DND-41 (cell line): ENCODE measurements at regions not wholly inside any gene's neighbourhood (a gene's known extent, or its start where the extent isn't known, plus 50 kb on each side); places are given as distances from the start of the nearest gene placed in this dataset.

ENCODE experiments used
- ATAC-seq: fragments of 200-7000 bp; cut with Tn5 transposase; 3 replicates; pipeline ENCODE4 v1.9.1; 2021; ENCODE audit warnings: low read depth; ENCODE audit not compliant: insufficient read depth
- DNase-seq: peaks from one replicate; pipeline ENCODE4 v3.0.0-alpha.2; 2020
- H2AFZ ChIP-seq: 2 replicates; pipeline ENCODE4 v1.6.0; 2012; ENCODE audit warnings: low read depth, low read length
- H3K27ac ChIP-seq: 2 replicates; pipeline ENCODE4 v1.5.1; 2012; ENCODE audit warnings: low read length, inconsistent platforms
- H3K27me3 ChIP-seq: fragments of 200-600 bp; sonication (generic); 2 replicates; pipeline ENCODE4 v1.6.0; 2012; ENCODE audit warnings: low read length, mild to moderate bottlenecking, inconsistent platforms; ENCODE audit not compliant: insufficient read depth, poor library complexity
- H3K36me3 ChIP-seq: 2 replicates; pipeline ENCODE4 v1.5.1; 2012; ENCODE audit warnings: low read length, inconsistent platforms; ENCODE audit not compliant: insufficient read depth
- H3K4me1 ChIP-seq: 2 replicates; pipeline ENCODE4 v1.5.1; 2012; ENCODE audit warnings: mild to moderate bottlenecking, low read length; ENCODE audit not compliant: insufficient read depth
- H3K4me2 ChIP-seq: 2 replicates; pipeline ENCODE4 v1.6.0; 2012; ENCODE audit warnings: mild to moderate bottlenecking, moderate library complexity, low read length, inconsistent platforms; ENCODE audit not compliant: insufficient read depth
- H3K4me3 ChIP-seq, 2 experiments: fragments of 200-600 bp in 1 of 2; shearing (Covaris generic) in 1 of 2; 2 replicates each; pipeline ENCODE4 v1.5.1; 2012 to 2016; ENCODE audit warnings: inconsistent platforms in 2 of 2, low read length in 2 of 2, mild to moderate bottlenecking in 2 of 2, low read depth in 1 of 2, moderate library complexity in 1 of 2
- H3K79me2 ChIP-seq: 2 replicates; pipeline ENCODE4 v1.6.0; 2012; ENCODE audit warnings: low read length, inconsistent platforms; ENCODE audit not compliant: insufficient read depth
- H3K9ac ChIP-seq: 2 replicates; pipeline ENCODE4 v1.6.0; 2012; ENCODE audit warnings: low read depth, mild to moderate bottlenecking, inconsistent platforms, low read length, moderate library complexity
- H3K9me3 ChIP-seq: 2 replicates; pipeline ENCODE4 v1.5.1; 2012; ENCODE audit warnings: low read length, moderate library complexity, mild to moderate bottlenecking, inconsistent platforms; ENCODE audit not compliant: insufficient read depth, severe bottlenecking
- H4K20me1 ChIP-seq: 2 replicates; pipeline ENCODE4 v1.6.0; 2012; ENCODE audit warnings: low read length; ENCODE audit not compliant: insufficient read depth
- CTCF ChIP-seq: IDR thresholded peaks from 2 replicates; pipeline ENCODE4 v1.5.1; 2012; ENCODE audit warnings: borderline replicate concordance, low read length, moderate library complexity, mild to moderate bottlenecking; ENCODE audit not compliant: poor library complexity, severe bottlenecking; ENCODE audit errors: extremely low read depth
- EZH2 ChIP-seq: IDR thresholded peaks from 3 replicates; pipeline ENCODE4 v1.6.1; 2012; ENCODE audit warnings: borderline replicate concordance, low read depth, mild to moderate bottlenecking, moderate library complexity, low read length, inconsistent platforms; ENCODE audit not compliant: severe bottlenecking

GRCh38 chr1:219049501-219049900, 124.2 kb upstream of the LYPLAL1 start:
- Histone ChIP-seq H3K79me2 (no peaks in the 10 kb centered on the region), H3K9me3 (no peaks in the 10 kb centered on the region), H3K4me2 (no peak overlapping the region), H3K4me3 (no peak overlapping the region), H4K20me1 (no peaks in the 10 kb centered on the region), H3K27ac (no peak overlapping the region), H3K4me1 (no peaks in the 10 kb centered on the region), H3K36me3 (no peaks in the 10 kb centered on the region), H3K27me3 (no peaks in the 10 kb centered on the region), H2AFZ (no peak overlapping the region), H3K9ac (no peak overlapping the region)
- TF ChIP-seq EZH2 (no peak), CTCF (no peak)
- ATAC-seq (no peak), DNase-seq (no peak)

DNA sequence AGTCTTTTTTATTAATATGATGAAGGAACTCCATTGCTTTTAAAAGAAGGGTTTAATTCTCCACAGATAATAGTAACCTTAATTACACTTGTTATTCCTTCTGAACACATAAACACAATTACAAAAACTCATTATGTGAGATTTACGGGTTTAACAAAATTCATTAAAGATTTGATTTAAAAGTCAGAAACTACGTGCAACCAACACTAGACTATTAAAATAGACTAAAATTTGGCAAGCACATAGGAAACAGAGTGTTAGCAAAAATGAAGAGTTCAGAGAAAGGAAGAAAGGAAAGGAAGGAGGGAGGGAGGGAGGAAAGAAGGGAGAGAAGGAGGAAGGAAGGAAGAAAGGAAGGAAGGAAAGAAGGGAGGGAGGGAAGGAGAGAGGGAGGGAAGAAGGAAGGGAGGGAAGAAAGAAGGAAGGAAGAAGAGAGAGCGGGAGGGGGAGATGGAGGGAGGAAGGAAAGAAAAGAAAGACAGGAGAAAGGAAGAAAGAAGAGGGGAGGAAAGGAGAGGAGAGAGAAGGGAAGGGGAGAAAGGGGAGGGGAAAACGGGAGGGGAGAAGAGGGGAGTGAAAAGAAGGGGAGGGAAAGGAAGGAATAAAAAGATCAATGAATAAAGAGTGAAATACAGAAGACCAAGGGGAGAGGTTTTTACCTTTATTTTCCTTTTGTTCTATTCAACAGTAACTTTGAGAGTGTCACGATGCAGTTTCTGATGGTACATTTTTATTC, 123.4 kb upstream of the LYPLAL1 start:
- TF ChIP-seq EZH2 (no peak), CTCF (no peak)
- no peak overlapping the region for H2AFZ ChIP-seq
- H3K4me3 ChIP-seq = no peak overlapping the region
- no peak for DNase-seq
- no peaks in the 10 kb centered on the region for H3K9me3 ChIP-seq
- H3K27me3 ChIP-seq = no peaks in the 10 kb centered on the region
- no peak overlapping the region for H3K27ac ChIP-seq
- no peak for ATAC-seq
- H3K9ac ChIP-seq = no peak overlapping the region
- no peaks in the 10 kb centered on the region for H4K20me1 ChIP-seq
- H3K79me2 ChIP-seq = no peaks in the 10 kb centered on the region
- no peaks in the 10 kb centered on the region for H3K4me1 ChIP-seq
- no peak overlapping the region for H3K4me2 ChIP-seq
- no peaks in the 10 kb centered on the region for H3K36me3 ChIP-seq

- H3K27ac ChIP-seq = no peak overlapping the region
- ATAC-seq = no peak
- H3K27me3 ChIP-seq = no peaks in the 10 kb centered on the region
- no peak overlapping the region for H3K9ac ChIP-seq
- H3K4me3 ChIP-seq = no peak overlapping the region
- no peaks in the 10 kb centered on the region for H3K79me2 ChIP-seq
- DNase-seq = no peak
- no peaks in the 10 kb centered on the region for H4K20me1 ChIP-seq
- no peak overlapping the region for H3K4me2 ChIP-seq
- no peaks in the 10 kb centered on the region for H3K36me3 ChIP-seq
- H3K4me1 ChIP-seq = no peaks in the 10 kb centered on the region
- no peaks in the 10 kb centered on the region for H3K9me3 ChIP-seq
- TF ChIP-seq EZH2 (no peak), CTCF (no peak)
- no peak overlapping the region for H2AFZ ChIP-seq
These were observed 122.9 kb upstream of the LYPLAL1 start for GRCh38 chr1:219050822-219051125.

GRCh38 chr1:219051547-219051946, 122.1 kb upstream of the LYPLAL1 start:
- TF ChIP-seq CTCF (no peak), EZH2 (no peak)
- no peaks in the 10 kb centered on the region for H3K36me3 ChIP-seq
- ATAC-seq (no peak), DNase-seq (no peak)
- no peaks in the 10 kb centered on the region for H3K27me3 ChIP-seq
- no peaks in the 10 kb centered on the region for H3K4me1 ChIP-seq
- no peaks in the 10 kb centered on the region for H3K9me3 ChIP-seq
- no peaks in the 10 kb centered on the region for H3K79me2 ChIP-seq
- no peaks in the 10 kb centered on the region for H4K20me1 ChIP-seq
- no peak overlapping the region for H2AFZ ChIP-seq
- no peak overlapping the region for H3K9ac ChIP-seq
- no peak overlapping the region for H3K27ac ChIP-seq
- H3K4me3 ChIP-seq = no peak overlapping the region
- no peak overlapping the region for H3K4me2 ChIP-seq
